K562 (cell line): ENCODE measurements at regions not wholly inside any gene's neighbourhood (a gene's known extent, or its start where the extent isn't known, plus 50 kb on each side); places are given as distances from the start of the nearest gene placed in this dataset.

Source experiments
- ATAC-seq: fragments of 200-7000 bp; cut with Tn5 transposase; 3 replicates; pipeline ENCODE4 v1.9.1; 2020; ENCODE audit warnings: moderate library complexity
- BruUV-seq: library from RNA; stranded (reverse); fragments of 400-500 nt; replicated peaks from 2 replicates; lab custom pipeline; 2021; lab: Mats Ljungman, UMichigan
- CTCF ChIA-PET: fragments of 300-600 bp; formaldehyde crosslinking; extraction: SDS; loops from one replicate; lab custom pipeline; 2021; ENCODE audit warnings: low intra/inter-chr PET ratio; lab: Yijun Ruan, JAX
- POLR2A ChIA-PET: fragments of 300-600, 350-650 bp; sonication (Branson Sonifier 250); formaldehyde crosslinking; extraction: SDS; loops from one replicate; lab custom pipeline; 2021; ENCODE audit warnings: antibody characterized with exemption, inconsistent platforms; lab: Yijun Ruan, JAX
- DNase-seq, 4 experiments: peaks; one replicate each; pipeline versions ENCODE4 v3.0.0 to v3.0.0-alpha.2; 2011 to 2018; ENCODE audit warnings: low spot score in 3 of 4, mixed read lengths in 3 of 4; ENCODE audit errors: extremely low read depth in 1 of 4
- FAIRE-seq: peaks from 2 replicates; lab custom pipeline; 2011; peaks lifted over from hg19 to GRCh38; lab: Jason Lieb, UNC
- H2AFZ ChIP-seq: 2 replicates; pipeline ENCODE4 v1.6.0; 2011; ENCODE audit warnings: low read depth, low read length, control low read depth, inconsistent platforms
- H3K27ac ChIP-seq: fragments of 200-600 bp; 3 replicates; pipeline ENCODE4 v1.8.0; 2011; ENCODE audit warnings: low read depth, mild to moderate bottlenecking, control low read depth, inconsistent platforms, low read length, moderate library complexity, mixed read lengths; ENCODE audit errors: extremely low read depth
- H3K27me3 ChIP-seq, 2 experiments: fragments of 300-600 bp in 1 of 2; 2 replicates in 1 of 2; 3 replicates in 1 of 2; pipeline versions ENCODE4 v1.6.0 to v1.8.0; 2011; ENCODE audit warnings: inconsistent platforms in 2 of 2, low read length in 2 of 2, mild to moderate bottlenecking in 1 of 2, mixed read lengths in 1 of 2, moderate library complexity in 1 of 2; ENCODE audit not compliant: control insufficient read depth in 2 of 2, insufficient read depth in 2 of 2
- H3K36me3 ChIP-seq: fragments of 300-600 bp; 3 replicates; pipeline ENCODE4 v1.8.0; 2011; ENCODE audit warnings: mild to moderate bottlenecking, low read length, inconsistent platforms; ENCODE audit not compliant: control insufficient read depth, insufficient read depth
- H3K4me1 ChIP-seq, 2 experiments: fragments of 200-600 bp in 1 of 2; replicated peaks in 1 of 2; 2 replicates in 1 of 2; 3 replicates in 1 of 2; pipeline versions ENCODE4 v1.5.1 to v1.8.0; 2011; ENCODE audit warnings: inconsistent platforms in 2 of 2, low read length in 2 of 2, mild to moderate bottlenecking in 1 of 2, mixed read lengths in 1 of 2, moderate library complexity in 1 of 2; ENCODE audit not compliant: control insufficient read depth in 2 of 2, insufficient read depth in 2 of 2
- H3K4me2 ChIP-seq: 2 replicates; pipeline ENCODE4 v1.6.1; 2011; ENCODE audit warnings: low read length, control low read depth, inconsistent platforms, mixed read lengths; ENCODE audit not compliant: insufficient read depth
- H3K4me3 ChIP-seq: fragments of 200-600 bp; sonication (generic), shearing (Covaris generic); 2 replicates; pipeline ENCODE4 v1.5.1; 2016; ENCODE audit warnings: control low read depth, inconsistent platforms
- H3K79me2 ChIP-seq: fragments of 200-600 bp; 3 replicates; pipeline ENCODE4 v1.8.0; 2011; ENCODE audit warnings: low read length, inconsistent platforms; ENCODE audit not compliant: control insufficient read depth, insufficient read depth
- H3K9ac ChIP-seq, 2 experiments: 2 replicates each; pipeline versions ENCODE4 v1.6.0 to v1.6.1; 2011; ENCODE audit warnings: low read depth in 2 of 2, low read length in 2 of 2, control low read depth in 1 of 2, inconsistent platforms in 1 of 2, mild to moderate bottlenecking in 1 of 2, mixed read lengths in 1 of 2; ENCODE audit not compliant: insufficient read depth in 1 of 2
- H3K9me1 ChIP-seq: one replicate; pipeline ENCODE4 v1.6.0; 2011; ENCODE audit warnings: inconsistent platforms, mild to moderate bottlenecking, low read length, moderate library complexity; ENCODE audit not compliant: control insufficient read depth, insufficient read depth
- H3K9me3 ChIP-seq: replicated peaks from 2 replicates; pipeline ENCODE4 v1.5.1; 2011; ENCODE audit warnings: low read depth, low read length, inconsistent platforms; ENCODE audit not compliant: control insufficient read depth, insufficient read depth
- H4K20me1 ChIP-seq: replicated peaks from 2 replicates; pipeline ENCODE4 v1.6.1; 2011; ENCODE audit warnings: low read length, inconsistent platforms, mixed read lengths; ENCODE audit not compliant: control insufficient read depth, insufficient read depth
- BRD9 ChIP-seq: fragments of 450-650 bp; IDR thresholded peaks from 2 replicates; pipeline ENCODE4 v1.6.1; 2018; ENCODE audit warnings: low read depth; ENCODE audit not compliant: partially characterized antibody
- CHD2 ChIP-seq: IDR thresholded peaks from 2 replicates; pipeline ENCODE4 v1.6.1; 2011; ENCODE audit warnings: low read depth, low read length
- CSDE1 ChIP-seq, 2 experiments: fragments of 450-650 bp; IDR thresholded peaks; 2 replicates each; pipeline ENCODE4 v1.6.1; 2016; ENCODE audit warnings: mild to moderate bottlenecking in 1 of 2
- DACH1 ChIP-seq: fragments of 450-650 bp; IDR thresholded peaks from 2 replicates; pipeline ENCODE4 v1.6.1; 2018; ENCODE audit not compliant: partially characterized antibody
- L3MBTL2 ChIP-seq: fragments of 450-650 bp; IDR thresholded peaks from 2 replicates; pipeline ENCODE4 v1.6.1; 2016; ENCODE audit warnings: mild to moderate bottlenecking, moderate library complexity
- PYGO2 ChIP-seq: fragments of 450-650 bp; IDR thresholded peaks from 2 replicates; pipeline ENCODE4 v1.6.1; 2016; ENCODE audit warnings: mild to moderate bottlenecking, missing genetic modification characterization, moderate library complexity, missing compliant biosample characterization
- RBM39 ChIP-seq: fragments of 200-400 bp; formaldehyde crosslinking; optimal IDR thresholded peaks from 2 replicates; pipeline ENCODE3; 2018; ENCODE audit warnings: low read depth, low read length
- SMAD4 ChIP-seq: fragments of 250-450 bp; sonication (Bioruptor Pico); conservative IDR thresholded peaks from 2 replicates; pipeline ENCODE4 v1.8.0; 2021; ENCODE audit warnings: inconsistent platforms, mild to moderate bottlenecking, moderate library complexity
- SP2 ChIP-seq: IDR thresholded peaks from 2 replicates; pipeline ENCODE4 v1.6.1; 2011; ENCODE audit warnings: mild to moderate bottlenecking, low read depth, low read length, moderate library complexity; ENCODE audit not compliant: poor library complexity, severe bottlenecking; ENCODE audit errors: extremely low read depth
- SRF ChIP-seq, 2 experiments: fragments of 250-450, 450-650 bp in 1 of 2; sonication (Bioruptor Pico) in 1 of 2; sonication (generic) in 1 of 2; formaldehyde crosslinking; IDR thresholded peaks; 2 replicates each; pipeline versions ENCODE4 v1.5.0 to v1.5.1; 2020 to 2022; ENCODE audit warnings: mild to moderate bottlenecking in 1 of 2, missing genetic modification reagents in 1 of 2
- TAF7 ChIP-seq: fragments of 450-650 bp; IDR thresholded peaks from 2 replicates; pipeline ENCODE4 v1.6.1; 2016; ENCODE audit warnings: missing genetic modification characterization, missing compliant biosample characterization
- TAF9B ChIP-seq: fragments of 450-650 bp; IDR thresholded peaks from 2 replicates; pipeline ENCODE4 v1.6.1; 2018; ENCODE audit warnings: mild to moderate bottlenecking; ENCODE audit not compliant: partially characterized antibody
- THRAP3 ChIP-seq: fragments of 450-650 bp; IDR thresholded peaks from 2 replicates; pipeline ENCODE4 v1.6.1; 2016; ENCODE audit warnings: mild to moderate bottlenecking, inconsistent platforms, borderline replicate concordance
- in situ Hi-C: fragments of 300-500 bp; cut with MboI; formaldehyde crosslinking; loops from 4 replicates; pipeline ENCODE4 v1.15.0; 2018; ENCODE audit warnings: inconsistent platforms, mixed read lengths
- intact Hi-C: fragments of 100-400 bp; cut with micrococcal nuclease; formaldehyde crosslinking; loops from 2 replicates; pipeline ENCODE4 v1.14.2; 2022
- TF ChIP-seq, protein P1 (sequence below): fragments of 250-450 bp; sonication (Bioruptor Pico); IDR thresholded peaks from 2 replicates; pipeline ENCODE4 v1.8.0; 2021; ENCODE audit warnings: borderline replicate concordance, mild to moderate bottlenecking, moderate library complexity; ENCODE audit not compliant: poor library complexity, severe bottlenecking
- TF ChIP-seq, protein P2 (sequence below), 2 experiments: IDR thresholded peaks in 1 of 2; conservative IDR thresholded peaks in 1 of 2; 2 replicates each; pipeline ENCODE4 v1.6.1; 2016; ENCODE audit warnings: low read depth in 2 of 2, mild to moderate bottlenecking in 1 of 2, missing compliant biosample characterization in 1 of 2, missing genetic modification characterization in 1 of 2, moderate library complexity in 1 of 2
- TF ChIP-seq, protein P3 (sequence below), 2 experiments: fragments of 150-350 bp in 1 of 2; IDR thresholded peaks; 2 replicates each; pipeline ENCODE4 v1.6.1; 2012 to 2016; ENCODE audit warnings: low read depth in 2 of 2, low read length in 2 of 2, mild to moderate bottlenecking in 1 of 2, moderate library complexity in 1 of 2

DNA sequence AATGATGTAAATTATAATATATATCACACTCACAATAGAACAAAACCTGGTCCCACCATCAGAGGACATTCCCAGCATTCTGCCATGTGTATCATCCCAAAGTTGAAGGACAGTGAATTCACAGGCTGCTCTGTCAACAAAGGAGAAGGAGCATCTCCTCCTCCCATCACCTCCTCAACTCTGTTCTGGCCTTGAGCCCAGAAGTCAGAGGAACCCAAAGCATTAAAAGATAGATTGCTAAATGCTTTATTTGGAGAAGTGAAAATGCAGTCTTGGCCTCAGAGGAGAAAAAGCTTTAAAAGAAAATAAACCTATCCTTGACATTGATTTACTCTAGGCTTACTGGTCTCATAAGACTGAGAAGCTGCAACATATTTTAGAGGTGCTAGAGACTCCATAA is 268.8 kb upstream of the RASGEF1B start (continued):
- TF ChIP-seq, protein P1, sequence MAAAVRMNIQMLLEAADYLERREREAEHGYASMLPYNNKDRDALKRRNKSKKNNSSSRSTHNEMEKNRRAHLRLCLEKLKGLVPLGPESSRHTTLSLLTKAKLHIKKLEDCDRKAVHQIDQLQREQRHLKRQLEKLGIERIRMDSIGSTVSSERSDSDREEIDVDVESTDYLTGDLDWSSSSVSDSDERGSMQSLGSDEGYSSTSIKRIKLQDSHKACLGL (CRISPR knock-in tag) = no peak
- TF ChIP-seq, protein P2, sequence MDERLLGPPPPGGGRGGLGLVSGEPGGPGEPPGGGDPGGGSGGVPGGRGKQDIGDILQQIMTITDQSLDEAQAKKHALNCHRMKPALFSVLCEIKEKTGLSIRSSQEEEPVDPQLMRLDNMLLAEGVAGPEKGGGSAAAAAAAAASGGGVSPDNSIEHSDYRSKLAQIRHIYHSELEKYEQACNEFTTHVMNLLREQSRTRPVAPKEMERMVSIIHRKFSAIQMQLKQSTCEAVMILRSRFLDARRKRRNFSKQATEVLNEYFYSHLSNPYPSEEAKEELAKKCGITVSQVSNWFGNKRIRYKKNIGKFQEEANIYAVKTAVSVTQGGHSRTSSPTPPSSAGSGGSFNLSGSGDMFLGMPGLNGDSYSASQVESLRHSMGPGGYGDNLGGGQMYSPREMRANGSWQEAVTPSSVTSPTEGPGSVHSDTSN (CRISPR knock-in tag; IDR thresholded peaks at IDR 0.05; ENCODE audit: low read depth) = no peak
- TF ChIP-seq, protein P2 (tag; conservative IDR thresholded peaks at IDR 0.05; ENCODE audit: low read depth) = no peak
- TF ChIP-seq TAF7 (tag) = no peak
- no peak for TF ChIP-seq DACH1

DNA sequence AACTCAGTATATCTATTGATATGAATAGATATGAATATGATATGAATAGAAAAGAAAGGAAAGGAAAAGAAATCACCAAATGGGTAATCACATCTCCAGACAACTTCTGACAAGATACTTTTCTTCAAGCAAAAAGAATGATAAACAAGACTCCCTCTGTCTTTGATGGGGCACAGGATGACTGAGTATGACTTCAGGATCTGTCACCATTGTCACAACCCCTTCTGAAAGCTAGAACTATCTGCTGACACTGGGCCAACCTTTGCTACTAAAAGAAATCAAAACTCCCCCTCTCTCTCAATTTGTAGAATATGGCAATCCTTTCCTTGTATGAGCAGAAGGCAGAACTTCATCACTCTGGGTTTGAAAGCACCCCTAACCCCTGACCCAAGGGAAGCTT is 267.2 kb upstream of the RASGEF1B start:
- H4K20me1 ChIP-seq = no peaks in the 10 kb centered on the region
- no peaks in the 10 kb centered on the region for H3K36me3 ChIP-seq
- no TSS peak for BruUV-seq
- ChIA-PET CTCF (no interaction called here), POLR2A (interaction anchor here (1.7 kb wide), 1 partner anchor 18 kb away, joined by 3 read pairs; no protein-coding TSS in a partner anchor)
- intact Hi-C loops (no loop called here), in situ Hi-C loops (no loop called here)
- H3K9me3 ChIP-seq = no peaks in the 10 kb centered on the region
- H3K9me1 ChIP-seq = no peaks in the 10 kb centered on the region
- H3K4me1 ChIP-seq = no peaks in the 10 kb centered on the region; a peak in 1 of 5 replicates
- DNase-seq (no peak), ATAC-seq (no peak), FAIRE-seq (no peak)
- no peak overlapping the region for H3K4me3 ChIP-seq
- H3K4me2 ChIP-seq = no peak overlapping the region
- no peak overlapping the region for H2AFZ ChIP-seq
- H3K9ac ChIP-seq = no peak overlapping the region
- H3K27me3 ChIP-seq = no peaks in the 10 kb centered on the region
- H3K27ac ChIP-seq = no peak overlapping the region
- H3K79me2 ChIP-seq = no peaks in the 10 kb centered on the region
- TF ChIP-seq RBM39 (no peak), L3MBTL2 (no peak), SP2 (no peak), CSDE1 (IDR thresholded peaks at IDR 0.05) (no peak), SRF (CRISPR knock-in tag; IDR thresholded peaks at IDR 0.05) (no peak), CHD2 (no peak), THRAP3 (no peak), BRD9 (no peak), SMAD4 (no peak), TAF9B (no peak), PYGO2 (tag) (no peak)
- TF ChIP-seq, protein P3, sequence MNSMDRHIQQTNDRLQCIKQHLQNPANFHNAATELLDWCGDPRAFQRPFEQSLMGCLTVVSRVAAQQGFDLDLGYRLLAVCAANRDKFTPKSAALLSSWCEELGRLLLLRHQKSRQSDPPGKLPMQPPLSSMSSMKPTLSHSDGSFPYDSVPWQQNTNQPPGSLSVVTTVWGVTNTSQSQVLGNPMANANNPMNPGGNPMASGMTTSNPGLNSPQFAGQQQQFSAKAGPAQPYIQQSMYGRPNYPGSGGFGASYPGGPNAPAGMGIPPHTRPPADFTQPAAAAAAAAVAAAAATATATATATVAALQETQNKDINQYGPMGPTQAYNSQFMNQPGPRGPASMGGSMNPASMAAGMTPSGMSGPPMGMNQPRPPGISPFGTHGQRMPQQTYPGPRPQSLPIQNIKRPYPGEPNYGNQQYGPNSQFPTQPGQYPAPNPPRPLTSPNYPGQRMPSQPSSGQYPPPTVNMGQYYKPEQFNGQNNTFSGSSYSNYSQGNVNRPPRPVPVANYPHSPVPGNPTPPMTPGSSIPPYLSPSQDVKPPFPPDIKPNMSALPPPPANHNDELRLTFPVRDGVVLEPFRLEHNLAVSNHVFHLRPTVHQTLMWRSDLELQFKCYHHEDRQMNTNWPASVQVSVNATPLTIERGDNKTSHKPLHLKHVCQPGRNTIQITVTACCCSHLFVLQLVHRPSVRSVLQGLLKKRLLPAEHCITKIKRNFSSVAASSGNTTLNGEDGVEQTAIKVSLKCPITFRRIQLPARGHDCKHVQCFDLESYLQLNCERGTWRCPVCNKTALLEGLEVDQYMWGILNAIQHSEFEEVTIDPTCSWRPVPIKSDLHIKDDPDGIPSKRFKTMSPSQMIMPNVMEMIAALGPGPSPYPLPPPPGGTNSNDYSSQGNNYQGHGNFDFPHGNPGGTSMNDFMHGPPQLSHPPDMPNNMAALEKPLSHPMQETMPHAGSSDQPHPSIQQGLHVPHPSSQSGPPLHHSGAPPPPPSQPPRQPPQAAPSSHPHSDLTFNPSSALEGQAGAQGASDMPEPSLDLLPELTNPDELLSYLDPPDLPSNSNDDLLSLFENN (IDR thresholded peaks at IDR 0.05; ENCODE audit: low read depth in 2 of 2, low read length in 2 of 2) = no peak
